AG04450 (cell line): ENCODE measurements at regions not wholly inside any gene's neighbourhood (a gene's known extent, or its start where the extent isn't known, plus 50 kb on each side); places are given as distances from the start of the nearest gene placed in this dataset.

ENCODE experiments used
- CTCF ChIA-PET: fragments of 300-600, 350-600 bp; formaldehyde crosslinking; extraction: SDS; loops from one replicate; lab custom pipeline; 2022; ENCODE audit warnings: antibody characterized with exemption, inconsistent platforms; lab: Charles Lee
- POLR2A ChIA-PET: fragments of 350-600 bp; formaldehyde crosslinking; extraction: SDS; loops from one replicate; lab custom pipeline; 2021; ENCODE audit warnings: antibody characterized with exemption, inconsistent platforms; lab: Yijun Ruan, JAX
- DNase-seq: peaks from one replicate; pipeline ENCODE4 v3.0.0-alpha.2; 2011; ENCODE audit warnings: low read depth, low spot score
- H3K27ac ChIP-seq: one replicate; pipeline ENCODE4 v1.5.1; 2012; ENCODE audit warnings: low read depth, low read length, control low read depth
- H3K27me3 ChIP-seq: one replicate; pipeline ENCODE4 v1.6.0; 2012; ENCODE audit warnings: low read length; ENCODE audit not compliant: control insufficient read depth, insufficient read depth
- H3K4me3 ChIP-seq: 2 replicates; pipeline ENCODE4 v1.5.1; 2011; ENCODE audit warnings: mild to moderate bottlenecking, low read depth, low read length, control low read depth
- H3K9me3 ChIP-seq: 2 replicates; pipeline ENCODE4 v1.5.1; 2012; ENCODE audit warnings: low read length; ENCODE audit not compliant: control insufficient read depth, insufficient read depth
- TF ChIP-seq, protein P1 (sequence below): IDR thresholded peaks from 2 replicates; pipeline ENCODE4 v1.5.1; 2011; ENCODE audit warnings: low read depth, low read length, control low read depth, inconsistent platforms

DNA sequence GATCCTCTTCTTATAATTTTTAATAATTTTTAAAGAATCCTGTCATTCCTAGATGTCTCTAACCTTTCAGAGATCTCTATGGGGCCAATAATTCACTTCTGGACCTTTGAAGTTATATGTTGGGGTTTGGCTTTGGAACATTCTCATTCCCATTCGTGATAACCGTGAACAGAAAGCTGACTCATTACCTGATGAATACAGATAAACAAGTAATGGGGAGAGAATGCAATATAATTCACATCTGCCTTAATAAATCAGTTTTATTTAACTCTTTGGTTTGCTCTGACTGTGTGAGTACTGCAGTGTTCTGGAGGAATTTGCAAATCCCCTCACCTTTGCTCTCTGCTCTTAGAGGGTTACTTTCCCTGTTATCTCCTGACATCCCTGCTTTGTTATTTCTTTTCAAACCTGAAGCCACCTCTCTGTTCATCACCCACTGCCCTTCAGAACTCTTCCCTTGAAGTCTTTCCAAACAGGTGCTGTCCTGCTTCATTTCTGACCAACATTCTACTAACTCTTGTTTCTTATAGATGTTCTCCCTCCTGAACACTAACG lies 79.6 kb upstream of the SLC38A2 start:
- no peak overlapping the region for H3K4me3 ChIP-seq
- H3K9me3 ChIP-seq: no peaks in the 10 kb centered on the region; the same call in 1 of the 2 replicates
- no peaks in the 10 kb centered on the region for H3K27me3 ChIP-seq
- no peak overlapping the region for H3K27ac ChIP-seq
- TF ChIP-seq, protein P1, sequence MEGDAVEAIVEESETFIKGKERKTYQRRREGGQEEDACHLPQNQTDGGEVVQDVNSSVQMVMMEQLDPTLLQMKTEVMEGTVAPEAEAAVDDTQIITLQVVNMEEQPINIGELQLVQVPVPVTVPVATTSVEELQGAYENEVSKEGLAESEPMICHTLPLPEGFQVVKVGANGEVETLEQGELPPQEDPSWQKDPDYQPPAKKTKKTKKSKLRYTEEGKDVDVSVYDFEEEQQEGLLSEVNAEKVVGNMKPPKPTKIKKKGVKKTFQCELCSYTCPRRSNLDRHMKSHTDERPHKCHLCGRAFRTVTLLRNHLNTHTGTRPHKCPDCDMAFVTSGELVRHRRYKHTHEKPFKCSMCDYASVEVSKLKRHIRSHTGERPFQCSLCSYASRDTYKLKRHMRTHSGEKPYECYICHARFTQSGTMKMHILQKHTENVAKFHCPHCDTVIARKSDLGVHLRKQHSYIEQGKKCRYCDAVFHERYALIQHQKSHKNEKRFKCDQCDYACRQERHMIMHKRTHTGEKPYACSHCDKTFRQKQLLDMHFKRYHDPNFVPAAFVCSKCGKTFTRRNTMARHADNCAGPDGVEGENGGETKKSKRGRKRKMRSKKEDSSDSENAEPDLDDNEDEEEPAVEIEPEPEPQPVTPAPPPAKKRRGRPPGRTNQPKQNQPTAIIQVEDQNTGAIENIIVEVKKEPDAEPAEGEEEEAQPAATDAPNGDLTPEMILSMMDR: no peak
- POLR2A ChIA-PET: no interaction called here
- DNase-seq: no peak
- CTCF ChIA-PET: no interaction called here

DNA sequence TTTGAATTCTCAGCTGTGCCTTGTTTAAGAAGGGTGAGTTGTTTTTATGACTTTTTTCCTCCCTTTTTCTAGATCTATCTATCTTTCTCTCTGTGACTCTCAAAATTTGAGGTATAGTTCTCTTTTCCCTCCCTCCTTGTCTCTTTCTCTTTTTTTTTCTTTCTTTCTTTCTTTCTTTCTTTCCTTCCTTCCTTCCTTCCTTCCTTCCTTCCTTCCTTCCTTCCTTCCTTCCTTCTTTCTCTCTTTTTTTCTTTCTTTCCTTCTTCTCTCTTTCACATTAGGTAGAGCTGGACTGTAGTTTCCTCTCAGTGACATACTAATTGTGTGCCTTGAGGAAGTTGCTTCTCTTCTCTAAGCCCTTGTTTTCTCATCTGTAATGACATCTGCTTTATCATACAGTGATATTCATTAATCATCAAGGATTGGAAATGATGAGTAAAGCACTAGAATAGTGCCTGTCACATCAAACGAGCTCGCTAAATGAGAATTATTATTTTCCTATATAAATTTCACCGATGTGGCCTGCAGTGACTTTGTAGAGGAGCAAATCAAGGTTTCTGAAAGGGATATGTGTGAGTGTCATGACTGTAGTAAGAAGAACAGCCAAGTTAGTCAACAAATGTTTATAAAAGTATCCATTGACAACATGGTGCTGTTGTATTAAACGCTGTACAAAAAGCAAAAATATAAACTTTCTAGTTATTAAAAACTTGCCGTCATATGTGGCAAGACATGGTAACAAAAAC lies 78.9 kb upstream of the SLC38A2 start:
- TF ChIP-seq, protein P1: no peak
- Histone ChIP-seq H3K9me3 (no peaks in the 10 kb centered on the region; the same call in 1 of the 2 replicates), H3K27ac (no peak overlapping the region), H3K27me3 (no peaks in the 10 kb centered on the region), H3K4me3 (no peak overlapping the region)
- no peak for DNase-seq
- CTCF ChIA-PET: no interaction called here
- POLR2A ChIA-PET: interaction anchor here (0.6 kb wide), 2 partner anchors 327 to 501 kb away, joined by 3 to 5 read pairs; no protein-coding TSS in a partner anchor

DNA sequence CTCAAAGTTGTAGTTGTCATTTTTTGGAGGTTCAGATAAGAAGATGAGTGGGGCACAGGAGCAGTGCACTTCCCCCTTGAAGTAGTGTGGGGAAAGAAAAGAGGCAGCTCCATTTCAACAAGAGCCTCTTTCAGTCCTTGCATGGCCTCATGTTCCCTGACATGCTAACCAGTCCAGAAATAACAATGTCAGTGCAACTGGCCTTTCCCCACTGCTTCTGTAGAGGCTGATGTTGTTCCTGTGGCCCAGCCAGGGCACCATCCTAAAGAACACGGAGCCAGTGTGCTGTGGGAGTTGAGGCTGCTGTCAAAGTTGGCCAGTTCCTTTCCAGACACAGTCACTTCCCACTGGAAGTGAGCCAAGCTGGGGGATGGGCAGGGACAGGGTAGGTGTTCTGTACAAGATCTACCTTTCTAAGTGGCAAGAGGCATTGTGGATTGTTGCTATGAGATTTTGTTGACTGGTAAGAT lies 77.7 kb upstream of the SLC38A2 start:
- Histone ChIP-seq H3K27me3 (no peaks in the 10 kb centered on the region), H3K27ac (no peak overlapping the region), H3K9me3 (no peaks in the 10 kb centered on the region; the same call in 1 of the 2 replicates), H3K4me3 (no peak overlapping the region)
- no peak for DNase-seq
- ChIA-PET POLR2A (no interaction called here), CTCF (no interaction called here)
- TF ChIP-seq, protein P1: no peak

DNA sequence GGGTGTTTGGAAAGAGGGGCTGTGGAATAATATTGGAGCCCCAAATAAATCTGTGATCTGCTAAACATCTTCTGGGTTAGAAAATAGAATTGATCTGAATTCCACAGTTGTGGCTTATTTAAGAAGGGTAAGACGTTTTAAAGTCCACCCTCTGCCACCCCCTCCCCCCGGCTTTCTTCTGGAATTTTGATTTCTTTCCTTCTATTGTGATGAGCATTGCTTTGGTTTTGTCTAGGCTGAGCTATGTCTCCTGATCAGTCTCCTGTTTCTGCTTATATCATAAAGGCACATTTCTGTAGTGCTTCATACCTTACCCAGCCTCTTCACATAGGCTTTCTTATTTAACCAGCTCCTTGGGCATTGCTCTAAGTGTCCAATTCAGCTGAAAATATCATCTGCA lies 77.3 kb upstream of the SLC38A2 start:
- CTCF ChIA-PET: no interaction called here

More for the DNA sequence above, 77.3 kb upstream of the SLC38A2 start:
- Histone ChIP-seq H3K4me3 (no peak overlapping the region), H3K9me3 (no peaks in the 10 kb centered on the region; the same call in 1 of the 2 replicates), H3K27me3 (no peaks in the 10 kb centered on the region), H3K27ac (no peak overlapping the region)
- DNase-seq: no peak
- TF ChIP-seq, protein P1: no peak
- POLR2A ChIA-PET: no interaction called here
